Motor neuron (in vitro differentiated cells): ENCODE measurements at regions not wholly inside any gene's neighbourhood (a gene's known extent, or its start where the extent isn't known, plus 50 kb on each side); places are given as distances from the start of the nearest gene placed in this dataset.

ENCODE experiments used
- ATAC-seq, 8 experiments: fragments of 200-7000 bp; cut with Tn5 transposase; replicated peaks in 6 of 8; 2 replicates each; pipeline ENCODE4 v1.8.0; 2021; ENCODE audit warnings: mild to moderate bottlenecking in 8 of 8, moderate library complexity in 8 of 8
- H3K27ac ChIP-seq, 2 donors: fragments of 250-450 bp; sonication (Bioruptor Pico); 2 replicates each; pipeline ENCODE4 v1.9.0; 2021; ENCODE audit warnings: antibody characterized with exemption in 2 of 2, mild to moderate bottlenecking in 2 of 2, moderate library complexity in 1 of 2
- H3K4me1 ChIP-seq, 2 donors: fragments of 250-450 bp; sonication (Bioruptor Pico); replicated peaks in 1 of 2; 2 replicates each; pipeline ENCODE4 v1.6.1; 2021; ENCODE audit warnings: antibody characterized with exemption in 2 of 2, mild to moderate bottlenecking in 2 of 2, moderate library complexity in 1 of 2
- H3K4me3 ChIP-seq, 5 donors: fragments of 250-450 bp; sonication (Bioruptor Pico); 2 replicates each; pipeline ENCODE4 v1.9.0; 2021; ENCODE audit warnings: antibody characterized with exemption in 5 of 5, mild to moderate bottlenecking in 5 of 5, moderate library complexity in 4 of 5
- WGBS, 10 experiments: fragments of 450-650 bp; shearing (Covaris generic); methylation state at CpG; one replicate each; pipeline ENCODE4 v1.0.0; 2022; 5-methylcytosine and 5-hydroxymethylcytosine counted together
- in situ Hi-C, 9 experiments: fragments of 400-800 bp; cut with MboI; loops; one replicate each; pipeline ENCODE4 v1.15.0; 2021; ENCODE audit warnings: low sequenced_read_pairs in 9 of 9, low pct_unique_long_range_greater_than_20kb in 2 of 9; ENCODE audit not compliant: unreplicated experiment in 9 of 9

DNA sequence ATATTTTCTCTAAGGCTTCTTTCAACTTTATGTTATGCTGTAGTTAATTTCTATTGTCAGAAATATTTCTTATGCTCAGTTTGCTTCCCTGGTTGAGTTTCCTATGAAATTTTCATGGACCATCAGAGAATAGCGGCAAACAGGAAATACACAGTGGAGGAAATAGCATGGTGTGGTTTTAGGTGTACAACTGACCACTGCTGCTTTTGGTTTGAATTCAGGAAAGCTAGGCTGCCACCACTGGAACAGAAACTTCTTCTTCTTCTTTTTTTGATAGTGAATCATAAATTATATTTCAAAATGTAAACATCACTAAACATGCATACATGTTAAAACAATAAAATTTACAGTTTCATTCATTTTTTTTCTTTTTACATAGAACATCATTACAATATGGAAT lies 316.6 kb upstream of the TGFBR2 start:
- in situ Hi-C loops, result no loop called here

DNA sequence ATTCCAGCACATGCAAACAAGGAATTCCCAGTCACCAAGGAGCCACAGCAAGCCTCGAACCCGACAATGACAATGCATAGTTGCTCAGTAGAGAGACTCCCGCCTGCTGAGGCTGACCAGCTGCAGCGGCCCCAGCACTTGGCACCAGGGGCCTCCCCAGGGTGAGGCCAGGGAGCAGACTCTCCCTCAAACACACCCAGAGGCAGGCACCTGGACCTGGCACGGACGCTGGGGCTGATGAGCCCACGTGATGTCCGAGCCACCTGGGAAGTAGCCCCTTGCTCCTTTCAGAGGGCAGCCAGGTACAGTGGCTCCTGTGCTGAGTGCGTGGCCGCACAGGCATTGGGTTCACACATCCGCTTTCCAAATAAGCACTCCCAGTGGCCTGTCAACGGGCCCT lies 315.9 kb upstream of the TGFBR2 start:
- no peak for ATAC-seq
- Histone ChIP-seq H3K4me3 (no peak overlapping the region), H3K27ac (no peak overlapping the region), H3K4me1 (peaks cover 8 to 18% of the 10 kb centered on the region in 2 donors)
- in situ Hi-C loops, result no loop called here
- 100% methylated on average over 1 to 3 of the region's 12 CpGs; no CpG with 5 or more reads in 8 of the 10 experiments for WGBS, 10 experiments

More for the DNA sequence above, 316.6 kb upstream of the TGFBR2 start:
- no peak overlapping the region for H3K4me3 ChIP-seq
- WGBS, 10 experiments, result 83 to 100% (median 100%) methylated on average over 1 of the region's 1 CpG; no CpG with 5 or more reads in 1 of the 10 experiments
- H3K4me1 ChIP-seq, result peaks cover 8 to 20% of the 10 kb centered on the region in 2 donors
- no peak overlapping the region for H3K27ac ChIP-seq
- ATAC-seq, result no peak

DNA sequence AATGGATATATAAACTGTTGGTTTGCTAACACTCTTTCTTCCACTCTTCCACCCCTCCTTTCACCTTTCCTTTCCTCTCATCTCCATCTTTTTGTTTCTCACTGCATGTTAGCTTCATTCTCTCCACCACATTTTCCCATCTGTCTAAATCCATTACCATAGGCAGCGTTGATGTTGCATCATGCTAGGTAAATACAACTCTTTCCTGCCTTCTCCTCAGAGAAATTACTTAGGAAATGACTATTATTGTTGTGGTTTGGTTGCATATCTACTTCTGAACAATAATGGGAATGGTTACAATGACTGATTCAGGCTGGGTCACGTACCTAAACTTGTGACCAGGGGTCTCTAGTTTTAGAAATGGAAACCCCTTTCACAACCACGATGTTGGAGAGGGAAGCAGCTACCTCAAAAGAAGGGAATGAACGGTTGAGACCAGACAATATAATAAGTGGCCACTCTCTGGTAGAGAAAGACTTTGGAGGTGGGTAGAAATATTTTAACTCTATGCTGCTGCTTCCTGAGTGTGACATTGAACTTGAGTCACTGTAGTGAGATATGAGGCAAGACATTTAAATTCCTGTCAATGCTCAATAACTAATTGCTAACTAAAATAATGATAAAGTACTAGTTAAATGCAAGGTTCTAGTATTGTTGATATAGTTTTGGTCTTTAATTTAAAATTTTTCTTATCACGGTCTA lies 314.1 kb upstream of the TGFBR2 start:
- H3K4me1 ChIP-seq, result peaks cover 3 to 7% of the 10 kb centered on the region in 2 donors
- ATAC-seq, result no peak
- H3K4me3 ChIP-seq, result no peak overlapping the region

DNA sequence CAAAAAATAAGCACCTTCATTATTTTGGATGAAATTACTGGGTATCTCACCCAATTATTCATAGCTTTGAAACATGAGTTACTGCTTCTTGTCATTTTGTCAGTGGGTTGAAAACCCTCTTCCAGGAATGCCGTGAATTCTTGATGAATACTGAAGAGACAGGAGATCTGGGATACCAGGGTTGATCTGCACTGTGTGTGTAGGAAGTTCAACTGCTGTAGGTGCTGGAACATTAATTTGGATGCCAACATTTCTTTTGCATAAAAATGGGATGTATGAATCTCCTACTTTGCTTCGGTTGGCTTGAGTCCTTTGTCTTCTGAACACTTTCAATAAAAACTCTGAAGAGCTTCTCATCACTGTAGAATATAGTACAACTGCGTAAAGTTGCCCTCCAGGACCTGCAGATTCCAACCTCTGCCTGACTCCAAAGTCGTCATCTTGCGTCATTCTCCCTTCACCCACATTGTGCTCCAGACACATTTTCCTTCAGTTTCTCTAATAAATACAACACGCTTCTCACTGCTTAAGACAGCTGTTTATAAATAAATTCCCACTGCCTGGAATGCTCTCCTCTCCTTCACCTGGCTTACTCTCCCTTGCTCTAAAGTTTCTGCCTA lies 312.7 kb upstream of the TGFBR2 start:
- no peak overlapping the region for H3K4me3 ChIP-seq
- H3K27ac ChIP-seq, result no peak overlapping the region
- 70 to 100% (median 89%) methylated on average over 1 to 6 of the region's 6 CpGs for WGBS, 10 experiments
- H3K4me1 ChIP-seq, result peaks cover 3 to 7% of the 10 kb centered on the region in 2 donors
- in situ Hi-C loops, result no loop called here
- ATAC-seq, result no peak

More for the DNA sequence above, 314.1 kb upstream of the TGFBR2 start:
- WGBS, 10 experiments, result 33 to 100% (median 90%) methylated on average over 1 to 5 of the region's 5 CpGs
- in situ Hi-C loops, result no loop called here
- no peak overlapping the region for H3K27ac ChIP-seq

DNA sequence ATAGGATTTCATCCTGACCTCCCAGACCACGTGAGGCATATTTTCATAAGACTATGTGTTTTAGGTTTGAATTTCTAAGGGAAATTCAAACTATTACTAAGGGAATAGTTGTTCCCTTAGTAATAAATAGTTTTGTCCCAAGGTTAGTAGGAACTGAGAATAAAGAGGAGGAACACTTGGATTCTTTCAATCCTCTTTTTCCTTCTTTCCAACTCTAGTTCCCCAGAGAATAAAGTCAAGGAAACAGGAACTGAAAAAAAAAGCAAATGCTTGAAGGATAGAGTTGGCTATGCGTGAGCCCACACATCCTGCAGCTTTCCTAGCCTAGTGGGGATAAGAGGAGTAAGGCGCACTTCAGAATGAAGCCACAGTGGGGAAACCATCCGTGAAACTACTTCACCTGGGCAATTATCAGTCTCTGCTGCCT lies 312.1 kb upstream of the TGFBR2 start:
- H3K4me1 ChIP-seq, result peaks cover 3 to 7% of the 10 kb centered on the region in 2 donors
- in situ Hi-C loops, result no loop called here
- H3K27ac ChIP-seq, result no peak overlapping the region
- 51 to 100% (median 79%) methylated on average over 1 to 4 of the region's 4 CpGs for WGBS, 10 experiments
- no peak overlapping the region for H3K4me3 ChIP-seq
- no peak for ATAC-seq

DNA sequence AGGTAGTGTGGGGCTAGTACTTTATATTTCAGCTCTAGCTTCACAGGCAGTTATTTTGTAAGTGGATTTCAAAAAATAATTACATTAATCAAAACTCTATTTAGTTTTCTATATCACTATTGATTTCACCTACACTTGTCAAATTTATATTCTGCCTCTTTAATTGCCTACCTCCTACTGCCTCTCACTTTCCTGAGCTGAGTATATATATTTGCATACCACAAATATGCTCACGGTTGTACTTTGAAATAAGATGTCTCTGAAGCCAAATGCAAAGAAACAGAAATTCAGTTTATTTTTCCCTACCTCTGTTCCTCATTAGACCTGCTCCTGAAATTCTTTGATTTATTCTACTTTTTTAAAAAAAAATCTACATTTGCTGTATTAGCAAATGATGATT lies 309.3 kb upstream of the TGFBR2 start:
- no peak overlapping the region for H3K27ac ChIP-seq
- H3K4me3 ChIP-seq, result no peak overlapping the region
- no peak for ATAC-seq
- in situ Hi-C loops, result no loop called here
- 0 to 100% (median 49%) methylated on average over 1 of the region's 1 CpG; no CpG with 5 or more reads in 2 of the 10 experiments for WGBS, 10 experiments
- peaks cover 6 to 7% of the 10 kb centered on the region in 2 donors for H3K4me1 ChIP-seq

DNA sequence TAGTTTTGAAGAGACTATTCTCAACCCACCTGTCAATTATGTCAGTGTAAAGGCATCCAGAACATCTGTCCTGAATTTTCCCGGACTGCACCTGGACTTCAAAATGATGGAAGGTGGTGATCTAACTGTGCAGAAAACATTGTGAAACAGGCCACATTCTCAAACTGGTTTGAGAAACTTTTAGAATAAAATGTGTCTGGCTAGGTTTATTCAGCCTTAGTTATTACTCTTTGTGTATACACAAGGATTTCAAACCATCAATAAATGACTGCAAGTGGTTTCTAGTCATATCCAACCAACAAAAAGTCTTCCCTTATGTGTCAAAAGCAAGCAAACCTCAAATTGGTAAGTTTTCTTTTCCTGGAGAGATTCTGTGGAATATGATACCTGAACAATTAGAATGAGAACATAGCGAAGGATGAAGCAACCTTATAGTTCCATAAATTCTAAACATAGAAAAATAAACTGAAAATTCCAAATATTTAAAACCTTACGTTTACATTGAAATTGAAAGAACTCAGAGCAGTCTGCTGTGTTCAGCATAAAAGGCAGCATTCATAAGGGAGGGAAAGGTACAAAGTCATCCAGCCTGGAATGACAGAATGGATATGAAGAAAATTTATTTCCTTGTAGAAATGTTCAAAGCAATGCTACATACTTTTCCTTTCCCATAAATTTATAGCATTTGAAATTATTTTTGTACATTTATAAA lies 306.6 kb upstream of the TGFBR2 start:
- no peak for ATAC-seq
- WGBS, 10 experiments, result 60 to 100% (median 94%) methylated on average over 1 to 3 of the region's 3 CpGs
- in situ Hi-C loops, result loop anchor here in 1 of 9 experiments (25.0 kb wide), 1 partner anchor 312 kb away; the partner anchor contains the start of gene TGFBR2
- Histone ChIP-seq H3K27ac (no peak overlapping the region), H3K4me1 (peaks cover 0 to 3% of the 10 kb centered on the region in 2 donors), H3K4me3 (no peak overlapping the region)

DNA sequence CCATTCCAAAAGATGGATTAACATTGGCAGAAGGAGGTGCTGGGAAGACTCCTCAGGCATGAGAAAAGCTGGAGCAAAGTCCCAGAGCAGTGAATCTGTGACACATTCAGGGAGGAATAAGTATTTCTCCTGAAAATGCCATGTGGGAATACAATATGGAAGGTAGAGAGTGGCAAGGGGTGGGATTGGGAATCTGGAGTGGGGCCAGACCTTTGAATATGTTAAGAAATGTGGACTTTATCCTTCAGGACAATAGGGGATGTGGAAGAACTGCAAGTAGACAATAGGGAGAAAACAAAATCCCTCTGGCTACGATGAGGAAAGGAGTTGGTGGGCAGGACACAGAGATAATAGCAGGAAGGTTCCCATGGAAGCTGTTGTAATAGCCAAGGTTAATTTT lies 305.6 kb upstream of the TGFBR2 start:
- in situ Hi-C loops, result loop anchor here in 1 of 9 experiments (25.0 kb wide), 1 partner anchor 311 kb away; the partner anchor contains the start of gene TGFBR2
- 13 to 100% (median 60%) methylated on average over 1 of the region's 1 CpG; no CpG with 5 or more reads in 2 of the 10 experiments for WGBS, 10 experiments
- peaks cover 0 to 3% of the 10 kb centered on the region in 2 donors for H3K4me1 ChIP-seq
- ATAC-seq, result no peak
- H3K4me3 ChIP-seq, result no peak overlapping the region
- no peak overlapping the region for H3K27ac ChIP-seq

DNA sequence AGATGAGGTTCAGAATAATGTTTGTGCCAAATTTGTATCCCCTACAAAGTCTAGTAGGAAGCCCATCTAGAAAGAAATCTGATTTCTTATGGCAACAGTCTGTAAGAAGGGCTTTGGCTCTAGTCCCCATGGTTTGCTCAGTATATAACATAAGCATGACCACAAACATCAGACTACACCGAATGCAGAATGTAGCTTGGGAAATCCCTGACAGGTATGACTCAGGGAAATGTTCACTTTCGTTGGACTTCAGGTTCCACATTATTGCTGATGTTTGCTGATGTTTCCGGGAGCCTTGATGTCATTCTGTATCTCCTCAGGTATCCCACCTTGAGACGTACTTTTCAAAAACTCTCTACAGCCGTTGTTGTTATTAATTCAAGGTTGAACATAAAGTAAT lies 304.4 kb upstream of the TGFBR2 start:
- in situ Hi-C loops, result loop anchor here in 1 of 9 experiments (25.0 kb wide), 1 partner anchor 310 kb away; the partner anchor contains the start of gene TGFBR2
- 70 to 100% (median 88%) methylated on average over 1 to 5 of the region's 5 CpGs; no CpG with 5 or more reads in 1 of the 10 experiments for WGBS, 10 experiments
- H3K4me1 ChIP-seq, result peaks cover 0 to 3% of the 10 kb centered on the region in 2 donors
- no peak for ATAC-seq
- no peak overlapping the region for H3K4me3 ChIP-seq
- no peak overlapping the region for H3K27ac ChIP-seq

DNA sequence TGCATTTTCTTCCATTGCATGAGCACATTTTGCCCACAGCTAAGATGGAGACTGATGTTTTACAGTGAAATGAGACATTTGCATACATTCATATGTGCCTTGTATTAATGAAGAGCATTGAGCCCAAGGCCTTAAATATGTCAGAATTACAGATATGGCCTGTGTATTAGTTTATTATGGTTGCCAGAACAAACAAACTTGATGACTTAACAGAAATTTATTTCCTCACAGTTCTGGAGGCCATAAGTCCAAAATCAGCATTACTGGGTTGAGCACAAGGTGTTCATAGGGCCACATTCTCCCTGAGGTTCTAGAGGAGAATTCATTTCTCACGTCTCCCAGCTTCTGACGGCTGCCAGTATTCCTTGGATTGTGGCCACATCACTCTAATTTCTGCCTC lies 302.6 kb upstream of the TGFBR2 start:
- H3K27ac ChIP-seq, result no peak overlapping the region
- H3K4me3 ChIP-seq, result no peak overlapping the region
- in situ Hi-C loops, result loop anchor here in 1 of 9 experiments (25.0 kb wide), 1 partner anchor 309 kb away; the partner anchor contains the start of gene TGFBR2
- no peak for ATAC-seq
- 72 to 100% (median 100%) methylated on average over 1 to 2 of the region's 2 CpGs; no CpG with 5 or more reads in 3 of the 10 experiments for WGBS, 10 experiments
- peaks cover 0 to 3% of the 10 kb centered on the region in 2 donors for H3K4me1 ChIP-seq

DNA sequence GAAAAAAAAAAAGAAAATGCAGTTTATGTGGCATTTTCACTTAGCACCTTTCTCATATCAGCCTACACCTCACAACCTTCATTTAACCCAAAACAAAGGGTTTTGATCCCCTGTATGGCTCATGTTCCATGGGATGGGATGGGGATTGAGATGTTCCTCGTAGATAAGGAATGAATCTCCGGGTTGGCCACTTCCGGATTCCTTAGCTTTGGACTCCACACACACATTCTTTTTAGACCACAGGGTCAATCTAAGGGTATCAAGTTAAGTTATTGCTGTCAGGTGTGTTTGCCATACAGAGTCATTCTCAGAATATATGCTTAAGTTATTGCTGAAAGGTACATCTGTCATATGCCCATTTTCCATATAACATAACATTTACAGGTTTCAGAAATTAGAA lies 301.4 kb upstream of the TGFBR2 start:
- ATAC-seq, result no peak
- in situ Hi-C loops, result loop anchor here in 1 of 9 experiments (25.0 kb wide), 1 partner anchor 307 kb away; the partner anchor contains the start of gene TGFBR2
- Histone ChIP-seq H3K4me3 (no peak overlapping the region), H3K27ac (no peak overlapping the region), H3K4me1 (peaks cover 0 to 3% of the 10 kb centered on the region in 2 donors)
- 60 to 100% (median 100%) methylated on average over 1 to 3 of the region's 3 CpGs; no CpG with 5 or more reads in 5 of the 10 experiments for WGBS, 10 experiments

DNA sequence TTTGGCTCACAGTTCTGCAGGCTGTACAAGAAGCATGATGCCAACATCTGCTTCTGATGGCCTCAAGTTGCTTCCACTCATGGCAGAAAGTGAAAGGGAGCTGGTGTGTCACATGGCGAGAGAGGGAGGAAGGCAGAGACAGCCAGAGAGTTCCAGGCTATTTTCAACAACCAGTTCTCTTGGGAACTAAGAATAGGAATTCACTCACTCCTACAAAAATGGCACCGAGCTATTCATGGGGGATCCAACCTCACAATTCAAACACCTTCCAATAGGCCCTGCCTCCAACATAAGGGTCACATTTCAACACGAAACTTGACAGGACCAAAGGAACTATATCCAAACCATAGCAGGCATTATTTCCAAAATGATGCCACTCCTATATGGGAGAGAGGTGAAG lies 299.5 kb upstream of the TGFBR2 start:
- no peaks in the 10 kb centered on the region for H3K4me1 ChIP-seq
- no peak for ATAC-seq
- in situ Hi-C loops, result loop anchor here in 1 of 9 experiments (25.0 kb wide), 1 partner anchor 305 kb away; the partner anchor contains the start of gene TGFBR2
- no peak overlapping the region for H3K27ac ChIP-seq
- no peak overlapping the region for H3K4me3 ChIP-seq
- 71 to 100% (median 92%) methylated on average over 1 to 3 of the region's 3 CpGs; no CpG with 5 or more reads in 3 of the 10 experiments for WGBS, 10 experiments
